IMR-90 (cell line): ENCODE measurements at regions not wholly inside any gene's neighbourhood (a gene's known extent, or its start where the extent isn't known, plus 50 kb on each side); places are given as distances from the start of the nearest gene placed in this dataset.

Experiments used
- ATAC-seq: fragments of 200-7000 bp; cut with Tn5 transposase; 2 replicates; pipeline ENCODE4 v1.9.1; 2020; ENCODE audit warnings: low read depth, mild to moderate bottlenecking, moderate library complexity
- BruUV-seq: library from RNA; stranded (reverse); fragments of 400-500 nt; replicated peaks from 2 replicates; lab custom pipeline; 2021; lab: Mats Ljungman, UMichigan
- CTCF ChIA-PET: fragments of 300-600 bp; formaldehyde crosslinking; extraction: SDS; loops from one replicate; lab custom pipeline; 2021; ENCODE audit warnings: antibody characterized with exemption; lab: Yijun Ruan, JAX
- POLR2A ChIA-PET: fragments of 300-600 bp; sonication (Branson Sonifier 250); formaldehyde crosslinking; loops from one replicate; lab custom pipeline; 2022; ENCODE audit warnings: antibody characterized with exemption; ENCODE audit not compliant: unreplicated experiment; lab: Charles Lee
- DNase-seq: peaks from one replicate; pipeline ENCODE4 v3.0.0; 2013
- H2AFZ ChIP-seq: replicated peaks from 2 replicates; pipeline ENCODE3; 2013; ENCODE audit warnings: low read length, mild to moderate bottlenecking; ENCODE audit not compliant: poor library complexity
- H2AK5ac ChIP-seq: 2 replicates; pipeline ENCODE4 v1.6.1; 2013; ENCODE audit warnings: low read depth, low read length, inconsistent platforms
- H2AK9ac ChIP-seq: replicated peaks from 2 replicates; pipeline ENCODE3; 2013; ENCODE audit warnings: mild to moderate bottlenecking, low read depth, low read length, moderate library complexity; ENCODE audit not compliant: poor library complexity
- H2BK120ac ChIP-seq: 2 replicates; pipeline ENCODE4 v1.6.1; 2013; ENCODE audit warnings: low read depth, low read length, inconsistent platforms
- H2BK15ac ChIP-seq: 3 replicates; pipeline ENCODE4 v1.6.1; 2013; ENCODE audit warnings: low read depth, low read length, inconsistent platforms
- H2BK20ac ChIP-seq: 2 replicates; pipeline ENCODE4 v1.6.1; 2013; ENCODE audit warnings: low read depth, mild to moderate bottlenecking, inconsistent platforms, low read length, moderate library complexity
- H2BK5ac ChIP-seq: 2 replicates; pipeline ENCODE4 v1.6.1; 2013; ENCODE audit warnings: mild to moderate bottlenecking, low read depth, low read length, inconsistent platforms; ENCODE audit not compliant: poor library complexity, severe bottlenecking
- H3K14ac ChIP-seq: replicated peaks from 2 replicates; pipeline ENCODE4 v1.6.1; 2013; ENCODE audit warnings: low read depth, low read length, inconsistent platforms
- H3K18ac ChIP-seq: 2 replicates; pipeline ENCODE4 v1.6.1; 2013; ENCODE audit warnings: low read depth, low read length, control low read depth
- H3K23ac ChIP-seq: 2 replicates; pipeline ENCODE4 v1.6.1; 2013; ENCODE audit warnings: low read depth, low read length, inconsistent platforms
- H3K27ac ChIP-seq: 2 replicates; pipeline ENCODE4 v1.5.1; 2013; ENCODE audit warnings: mild to moderate bottlenecking, control low read depth, low read length; ENCODE audit not compliant: insufficient read depth
- H3K27me3 ChIP-seq: 2 replicates; pipeline ENCODE4 v1.6.1; 2013; ENCODE audit warnings: low read length; ENCODE audit not compliant: control insufficient read depth, insufficient read depth
- H3K36me3 ChIP-seq: 2 replicates; pipeline ENCODE4 v1.6.1; 2013; ENCODE audit warnings: low read length, mixed read lengths; ENCODE audit not compliant: control insufficient read depth, insufficient read depth
- H3K4ac ChIP-seq: 2 replicates; pipeline ENCODE4 v1.6.1; 2013; ENCODE audit warnings: low read depth, low read length, inconsistent platforms
- H3K4me1 ChIP-seq: 2 replicates; pipeline ENCODE4 v1.6.1; 2013; ENCODE audit warnings: low read length, mixed read lengths; ENCODE audit not compliant: control insufficient read depth, insufficient read depth
- H3K4me2 ChIP-seq: 2 replicates; pipeline ENCODE4 v1.6.1; 2013; ENCODE audit warnings: low read depth, mild to moderate bottlenecking, control low read depth, low read length, moderate library complexity
- H3K4me3 ChIP-seq: 2 replicates; pipeline ENCODE4 v1.5.1; 2013; ENCODE audit warnings: low read depth, mild to moderate bottlenecking, control low read depth, low read length, moderate library complexity; ENCODE audit not compliant: insufficient read depth
- H3K56ac ChIP-seq: 2 replicates; pipeline ENCODE4 v1.6.1; 2013; ENCODE audit warnings: low read length, inconsistent platforms; ENCODE audit not compliant: insufficient read depth; ENCODE audit errors: extremely low read depth
- H3K79me1 ChIP-seq, 2 experiments: 2 replicates each; pipeline ENCODE4 v1.6.1; 2013; ENCODE audit warnings: low read length in 2 of 2, inconsistent platforms in 1 of 2, low read depth in 1 of 2
- H3K9ac ChIP-seq: 2 replicates; pipeline ENCODE4 v1.6.1; 2013; ENCODE audit warnings: low read depth, low read length, control low read depth
- H3K9me1 ChIP-seq: 2 replicates; pipeline ENCODE4 v1.6.1; 2013; ENCODE audit warnings: low read length, inconsistent platforms; ENCODE audit not compliant: insufficient read depth
- H3K9me3 ChIP-seq: 2 replicates; pipeline ENCODE4 v1.6.1; 2013; ENCODE audit warnings: low read length; ENCODE audit not compliant: control insufficient read depth, insufficient read depth
- H4K20me1 ChIP-seq: 2 replicates; pipeline ENCODE4 v1.6.1; 2013; ENCODE audit warnings: low read length, inconsistent platforms; ENCODE audit not compliant: insufficient read depth
- H4K5ac ChIP-seq: 2 replicates; pipeline ENCODE4 v1.6.1; 2013; ENCODE audit warnings: mild to moderate bottlenecking, low read depth, low read length, control low read depth
- H4K8ac ChIP-seq, 2 experiments: 2 replicates each; pipeline ENCODE4 v1.6.1; 2013; ENCODE audit warnings: low read depth in 2 of 2, low read length in 2 of 2, control low read depth in 1 of 2, inconsistent platforms in 1 of 2
- H4K91ac ChIP-seq: 2 replicates; pipeline ENCODE4 v1.6.1; 2013; ENCODE audit warnings: low read depth, low read length, inconsistent platforms; ENCODE audit not compliant: insufficient read depth
- RAD21 ChIP-seq: IDR thresholded peaks from 2 replicates; pipeline ENCODE4 v1.6.1; 2012; ENCODE audit warnings: low read length, improper control_type of control experiment
- WGBS, 2 experiments: methylation state at CpG; one replicate each; pipeline versions ENCODE4 v1.1.5 to v1.1.7; 2013; ENCODE audit warnings: missing lambda C conversion rate in 2 of 2; ENCODE audit not compliant: insufficient read length in 1 of 2; ENCODE audit errors: extremely low coverage in 2 of 2; 5-methylcytosine and 5-hydroxymethylcytosine counted together
- dilution Hi-C: fragments of 300-500 bp; cut with HindIII; formaldehyde crosslinking; loops from one replicate; pipeline ENCODE4 v1.14.3; 2018; ENCODE audit warnings: low sequenced_read_pairs; ENCODE audit not compliant: unreplicated experiment
- in situ Hi-C: fragments of 300-500 bp; cut with MboI; formaldehyde crosslinking; loops from 3 replicates; pipeline ENCODE4 v1.14.3; 2019; ENCODE audit warnings: low sequenced_read_pairs, inconsistent platforms, mixed read lengths
- intact Hi-C: fragments of 100-400 bp; cut with micrococcal nuclease; formaldehyde crosslinking; loops from 2 replicates; pipeline ENCODE4 v1.10.0; 2022
- TF ChIP-seq, protein P1 (sequence below): fragments of 150-350 bp; IDR thresholded peaks from 2 replicates; pipeline ENCODE4 v1.6.1; 2017; ENCODE audit warnings: mild to moderate bottlenecking, antibody characterized with exemption, low read length, low read depth

DNA sequence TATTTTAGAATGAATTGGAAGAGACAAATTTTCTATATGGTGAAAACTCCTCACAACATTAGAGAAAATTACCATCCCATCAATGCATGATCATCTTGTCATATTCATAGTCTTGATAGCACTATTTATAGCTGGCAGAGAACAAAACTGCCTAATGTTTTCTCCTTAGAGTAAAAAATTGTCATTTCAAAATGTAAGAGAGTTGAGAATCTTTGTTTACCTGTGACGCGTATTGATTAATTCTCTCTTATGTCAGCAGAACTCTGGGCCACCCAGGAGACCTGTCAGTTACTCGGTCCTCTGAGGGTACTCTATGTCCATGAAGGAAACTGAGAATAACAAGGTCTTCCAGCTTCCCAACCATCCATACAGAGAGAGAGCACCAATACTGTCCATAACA lies 381.4 kb upstream of the ZP4 start:
- TF ChIP-seq RAD21: no peak
- TF ChIP-seq, protein P1, sequence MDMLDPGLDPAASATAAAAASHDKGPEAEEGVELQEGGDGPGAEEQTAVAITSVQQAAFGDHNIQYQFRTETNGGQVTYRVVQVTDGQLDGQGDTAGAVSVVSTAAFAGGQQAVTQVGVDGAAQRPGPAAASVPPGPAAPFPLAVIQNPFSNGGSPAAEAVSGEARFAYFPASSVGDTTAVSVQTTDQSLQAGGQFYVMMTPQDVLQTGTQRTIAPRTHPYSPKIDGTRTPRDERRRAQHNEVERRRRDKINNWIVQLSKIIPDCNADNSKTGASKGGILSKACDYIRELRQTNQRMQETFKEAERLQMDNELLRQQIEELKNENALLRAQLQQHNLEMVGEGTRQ: no peak
- BruUV-seq: no TSS peak
- Histone ChIP-seq H2AK5ac (no peak overlapping the region), H2AFZ (no peak overlapping the region), H3K9me1 (no peaks in the 10 kb centered on the region), H3K18ac (no peak overlapping the region), H3K36me3 (no peaks in the 10 kb centered on the region), H2AK9ac (no peak overlapping the region), H3K23ac (no peak overlapping the region), H4K91ac (no peak overlapping the region), H2BK15ac (no peak overlapping the region), H3K27ac (no peak overlapping the region), H3K4me3 (no peak overlapping the region), H3K56ac (no peak overlapping the region), H2BK120ac (no peak overlapping the region), H4K5ac (no peak overlapping the region), H3K14ac (no peak overlapping the region), H3K79me1 (no peaks in the 10 kb centered on the region), H2BK20ac (no peak overlapping the region), H4K20me1 (no peaks in the 10 kb centered on the region), H3K9me3 (peaks cover 7% of the 10 kb centered on the region), H3K27me3 (no peaks in the 10 kb centered on the region), H2BK5ac (no peak overlapping the region), H3K4me2 (no peak overlapping the region), H3K9ac (no peak overlapping the region), H3K4me1 (no peaks in the 10 kb centered on the region), H3K4ac (no peak overlapping the region), H4K8ac (no peak overlapping the region)
- POLR2A ChIA-PET: no interaction called here
- no peak for DNase-seq
- in situ Hi-C loops (no loop called here), dilution Hi-C loops (no loop called here), intact Hi-C loops (no loop called here)
- CTCF ChIA-PET: interaction anchor here (0.5 kb wide), 1 partner anchor 201 kb away, joined by 3 read pairs; no protein-coding TSS in a partner anchor
- no CpG with 5 or more reads among the region's 3 CpGs for WGBS, 2 experiments
- ATAC-seq: no peak
